DOHH2 (cell line): ENCODE measurements at regions not wholly inside any gene's neighbourhood (a gene's known extent, or its start where the extent isn't known, plus 50 kb on each side); places are given as distances from the start of the nearest gene placed in this dataset.

Experiments
- EZH2phosphoT487 ChIP-seq: fragments of 200-600 bp; sonication (generic); IDR thresholded peaks from 2 replicates; pipeline ENCODE4 v1.6.1; 2017; ENCODE audit warnings: borderline replicate concordance, mild to moderate bottlenecking, antibody characterized with exemption, low read length, moderate library complexity, mixed read lengths
- TF ChIP-seq, protein P1 (sequence below): fragments of 200-600 bp; sonication (generic); IDR thresholded peaks from one replicate; pipeline ENCODE4 v1.5.1; 2014; ENCODE audit warnings: antibody characterized with exemption, mild to moderate bottlenecking, low read depth, low read length; ENCODE audit not compliant: poor library complexity, severe bottlenecking

DNA sequence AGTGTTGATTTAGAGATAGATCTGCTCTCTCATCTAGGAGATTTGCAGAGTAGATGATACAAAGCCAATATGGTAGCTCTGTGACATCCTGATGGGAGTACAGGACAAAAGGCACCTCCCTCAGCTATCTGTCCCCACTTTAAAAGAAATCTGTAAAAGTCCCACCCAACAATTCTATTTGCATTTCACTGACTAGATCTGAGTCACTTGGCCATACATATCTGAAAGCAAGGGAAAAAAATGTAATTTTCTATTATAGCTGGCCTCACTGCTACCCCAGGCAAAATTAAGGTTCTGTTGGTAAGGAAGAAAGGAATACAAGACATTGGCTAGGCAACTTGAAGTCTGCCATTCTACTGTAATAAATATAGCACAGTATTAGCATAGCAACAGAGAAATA is 96.2 kb upstream of the RNF180 start:
- TF ChIP-seq, protein P1, sequence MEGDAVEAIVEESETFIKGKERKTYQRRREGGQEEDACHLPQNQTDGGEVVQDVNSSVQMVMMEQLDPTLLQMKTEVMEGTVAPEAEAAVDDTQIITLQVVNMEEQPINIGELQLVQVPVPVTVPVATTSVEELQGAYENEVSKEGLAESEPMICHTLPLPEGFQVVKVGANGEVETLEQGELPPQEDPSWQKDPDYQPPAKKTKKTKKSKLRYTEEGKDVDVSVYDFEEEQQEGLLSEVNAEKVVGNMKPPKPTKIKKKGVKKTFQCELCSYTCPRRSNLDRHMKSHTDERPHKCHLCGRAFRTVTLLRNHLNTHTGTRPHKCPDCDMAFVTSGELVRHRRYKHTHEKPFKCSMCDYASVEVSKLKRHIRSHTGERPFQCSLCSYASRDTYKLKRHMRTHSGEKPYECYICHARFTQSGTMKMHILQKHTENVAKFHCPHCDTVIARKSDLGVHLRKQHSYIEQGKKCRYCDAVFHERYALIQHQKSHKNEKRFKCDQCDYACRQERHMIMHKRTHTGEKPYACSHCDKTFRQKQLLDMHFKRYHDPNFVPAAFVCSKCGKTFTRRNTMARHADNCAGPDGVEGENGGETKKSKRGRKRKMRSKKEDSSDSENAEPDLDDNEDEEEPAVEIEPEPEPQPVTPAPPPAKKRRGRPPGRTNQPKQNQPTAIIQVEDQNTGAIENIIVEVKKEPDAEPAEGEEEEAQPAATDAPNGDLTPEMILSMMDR = no peak
- TF ChIP-seq EZH2phosphoT487 = no peak
